Right lobe of liver (tissue), 6 donors: ENCODE measurements at regions not wholly inside any gene's neighbourhood (a gene's known extent, or its start where the extent isn't known, plus 50 kb on each side); places are given as distances from the start of the nearest gene placed in this dataset.

Experiments
- ATAC-seq, 4 donors: fragments of 200-7000 bp; cut with Tn5 transposase; one replicate each; pipeline ENCODE4 v1.9.1; 2020; ENCODE audit warnings: mild to moderate bottlenecking in 4 of 4, moderate library complexity in 4 of 4
- DNase-seq, 3 donors: peaks; one replicate each; pipeline ENCODE4 v3.0.0-alpha.2; 2020
- H3K27ac ChIP-seq, 3 donors: fragments of 200-600 bp; one replicate each; pipeline ENCODE4 v1.8.0; 2022
- H3K27me3 ChIP-seq, 2 donors: fragments of 200-600 bp; one replicate each; pipeline ENCODE4 v1.8.0; 2022
- H3K36me3 ChIP-seq, 4 donors: fragments of 200-600 bp; sonication (generic) in 1 of 4; one replicate each; pipeline versions ENCODE4 v1.5.1 to v1.8.0; 2017 to 2022; ENCODE audit warnings: control low read depth in 1 of 4
- H3K4me1 ChIP-seq, 4 donors: fragments of 200-600 bp; sonication (generic) in 1 of 4; one replicate each; pipeline versions ENCODE4 v1.5.1 to v1.8.0; 2017 to 2022; ENCODE audit warnings: control low read depth in 1 of 4
- H3K4me3 ChIP-seq, 3 donors: fragments of 200-600 bp; one replicate each; pipeline ENCODE4 v1.8.0; 2022
- H3K9me3 ChIP-seq, 4 donors: fragments of 200-600 bp; sonication (generic) in 1 of 4; one replicate each; pipeline versions ENCODE4 v1.5.1 to v1.8.0; 2017 to 2022; ENCODE audit warnings: control low read depth in 1 of 4
- CTCF ChIP-seq, 4 donors: fragments of 200-600 bp in 3 of 4; fragments of 450-650 bp in 1 of 4; IDR thresholded peaks; one replicate each; pipeline versions ENCODE4 v1.5.1 to v1.8.0; 2016 to 2022; ENCODE audit warnings: antibody characterized with exemption in 4 of 4, mild to moderate bottlenecking in 2 of 4
- POLR2A ChIP-seq: fragments of 450-650 bp; IDR thresholded peaks from one replicate; pipeline ENCODE4 v1.6.1; 2017; ENCODE audit warnings: antibody characterized with exemption, mild to moderate bottlenecking
- WGBS: methylation state at CpG from one replicate; pipeline ENCODE4 v1.1.6; 2018; ENCODE audit warnings: low coverage, low lambda C conversion rate; ENCODE audit not compliant: insufficient coverage; ENCODE audit errors: missing lambda C conversion rate; 5-methylcytosine and 5-hydroxymethylcytosine counted together
- intact Hi-C, 2 donors: fragments of 100-400 bp; cut with DNase I; formaldehyde crosslinking; loops; one replicate each; pipeline versions ENCODE4 v1.11.2 to v1.14.1; 2022
- donor health status: DM: no; HTN: yes; CAD: no.
- donor health status: DM: no; HTN: no; CAD: no.
- donor health status: DM: no; HTN: no; CAD: no.
- donor health status: DM: no; HTN: yes; CAD: no.
- donor health status: DM: no; HTN: yes; CAD: no.

GRCh38 chr5:126234563-126235195 lies 188.5 kb upstream of the GRAMD2B start:
- H3K4me3 ChIP-seq, result no peak overlapping the region
- ATAC-seq, result peak; percentile 85 to 94 (median 88)
- intact Hi-C loops, result no loop called here
- H3K27me3 ChIP-seq, result no peaks in the 10 kb centered on the region
- peak; percentile 67 to 75 (median 70) for TF ChIP-seq CTCF (IDR thresholded peaks at IDR 0.05)
- TF ChIP-seq POLR2A, result no peak
- H3K27ac ChIP-seq, result no peak overlapping the region
- H3K4me1 ChIP-seq, result no peaks in the 10 kb centered on the region
- H3K36me3 ChIP-seq, result no peaks in the 10 kb centered on the region
- 13% methylated on average over 7 of the region's 7 CpGs for WGBS
- no peaks in the 10 kb centered on the region for H3K9me3 ChIP-seq
- DNase-seq, result no peak

GRCh38 chr5:126235628-126236027 lies 187.6 kb upstream of the GRAMD2B start:
- H3K36me3 ChIP-seq, result no peaks in the 10 kb centered on the region
- ATAC-seq, result no peak
- no peaks in the 10 kb centered on the region for H3K9me3 ChIP-seq
- no peak overlapping the region for H3K27ac ChIP-seq
- H3K4me1 ChIP-seq, result no peaks in the 10 kb centered on the region
- intact Hi-C loops, result no loop called here
- WGBS, result 62% methylated on average over 7 of the region's 7 CpGs
- no peak overlapping the region for H3K4me3 ChIP-seq
- DNase-seq, result no peak
- no peaks in the 10 kb centered on the region for H3K27me3 ChIP-seq
- TF ChIP-seq CTCF (IDR thresholded peaks at IDR 0.05) (no peak), POLR2A (no peak)

- ATAC-seq (no peak), DNase-seq (no peak)
- Histone ChIP-seq H3K27me3 (no peaks in the 10 kb centered on the region), H3K36me3 (no peaks in the 10 kb centered on the region), H3K4me1 (no peaks in the 10 kb centered on the region), H3K9me3 (no peaks in the 10 kb centered on the region), H3K27ac (no peak overlapping the region), H3K4me3 (no peak overlapping the region)
- no peak for TF ChIP-seq CTCF (IDR thresholded peaks at IDR 0.05)
- no peak for TF ChIP-seq POLR2A
- intact Hi-C loops, result no loop called here
- 84% methylated on average over 2 of the region's 2 CpGs for WGBS
Measured at GRCh38 chr5:126236994-126237393, 186.2 kb upstream of the GRAMD2B start.

- no peak overlapping the region for H3K27ac ChIP-seq
- intact Hi-C loops, result no loop called here
- 68% methylated on average over 1 of the region's 1 CpG for WGBS
- H3K4me3 ChIP-seq, result no peak overlapping the region
- ATAC-seq (no peak), DNase-seq (no peak)
- H3K4me1 ChIP-seq, result peaks cover 0 to 5% (median 0%) of the 10 kb centered on the region in 4 donors
- H3K27me3 ChIP-seq, result no peaks in the 10 kb centered on the region
- H3K9me3 ChIP-seq, result no peaks in the 10 kb centered on the region
- H3K36me3 ChIP-seq, result no peaks in the 10 kb centered on the region
- TF ChIP-seq CTCF (IDR thresholded peaks at IDR 0.05) (no peak), POLR2A (no peak)
Measured at GRCh38 chr5:126248611-126249010, 174.6 kb upstream of the GRAMD2B start.
